Coronary artery (tissue), 2 donors: ENCODE measurements at regions not wholly inside any gene's neighbourhood (a gene's known extent, or its start where the extent isn't known, plus 50 kb on each side); places are given as distances from the start of the nearest gene placed in this dataset.
A peak's percentile ranks its signal among the peaks of the same experiment; 100 is the strongest.

ENCODE experiments used
- DNase-seq: peaks from one replicate; pipeline ENCODE4 v3.0.0-alpha.2; 2017; ENCODE audit warnings: low spot score
- H3K27ac ChIP-seq, 2 donors: fragments of 200-600 bp; sonication (generic); one replicate each; pipeline ENCODE4 v1.5.1; 2016 to 2019
- H3K4me3 ChIP-seq: fragments of 200-600 bp; sonication (generic); 2 replicates; pipeline ENCODE4 v1.5.1; 2016; ENCODE audit warnings: mild to moderate bottlenecking, moderate library complexity
- TF ChIP-seq, protein P1 (sequence below): fragments of 200-600 bp; sonication (generic); IDR thresholded peaks from one replicate; pipeline ENCODE4 v1.5.1; 2019; ENCODE audit warnings: antibody characterized with exemption

DNA sequence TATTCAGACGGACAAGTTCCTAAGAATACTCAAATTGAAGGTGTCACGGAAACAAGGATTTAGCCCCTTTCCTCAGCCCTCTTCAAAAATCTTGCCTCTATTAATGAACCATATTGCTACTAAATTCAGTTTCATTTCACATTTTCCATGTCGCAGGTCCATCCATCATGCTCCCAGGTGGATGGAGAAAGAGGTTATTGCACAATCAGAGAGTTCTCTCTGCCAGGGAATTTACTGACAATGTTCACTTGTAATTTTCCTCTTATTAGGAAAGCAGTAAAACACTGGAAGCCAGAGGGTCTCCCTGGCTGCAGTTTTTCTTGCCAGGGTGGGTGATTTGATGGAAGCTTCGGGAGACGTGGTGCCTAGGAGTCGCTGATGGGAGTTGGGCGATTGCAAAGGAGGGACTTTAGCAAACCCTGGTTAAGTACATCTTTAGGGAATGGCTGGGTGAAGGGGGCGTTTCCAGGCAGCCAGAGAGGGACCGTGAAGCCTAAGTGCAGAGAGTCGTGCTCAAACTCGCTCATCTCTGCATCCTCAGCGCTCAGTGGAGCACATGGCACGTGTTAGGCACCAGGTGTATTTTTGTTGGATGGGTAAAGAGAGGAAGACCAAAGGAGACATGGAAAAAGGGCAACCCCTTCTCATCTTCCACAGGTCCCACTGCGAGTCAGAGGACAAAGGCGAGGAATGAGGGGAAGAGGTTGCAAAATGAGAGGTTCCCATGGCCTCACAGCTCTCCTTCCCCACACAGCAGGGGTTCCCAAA, 321.9 kb upstream of the CDH4 start:
- no peak overlapping the region for H3K27ac ChIP-seq
- TF ChIP-seq, protein P1, sequence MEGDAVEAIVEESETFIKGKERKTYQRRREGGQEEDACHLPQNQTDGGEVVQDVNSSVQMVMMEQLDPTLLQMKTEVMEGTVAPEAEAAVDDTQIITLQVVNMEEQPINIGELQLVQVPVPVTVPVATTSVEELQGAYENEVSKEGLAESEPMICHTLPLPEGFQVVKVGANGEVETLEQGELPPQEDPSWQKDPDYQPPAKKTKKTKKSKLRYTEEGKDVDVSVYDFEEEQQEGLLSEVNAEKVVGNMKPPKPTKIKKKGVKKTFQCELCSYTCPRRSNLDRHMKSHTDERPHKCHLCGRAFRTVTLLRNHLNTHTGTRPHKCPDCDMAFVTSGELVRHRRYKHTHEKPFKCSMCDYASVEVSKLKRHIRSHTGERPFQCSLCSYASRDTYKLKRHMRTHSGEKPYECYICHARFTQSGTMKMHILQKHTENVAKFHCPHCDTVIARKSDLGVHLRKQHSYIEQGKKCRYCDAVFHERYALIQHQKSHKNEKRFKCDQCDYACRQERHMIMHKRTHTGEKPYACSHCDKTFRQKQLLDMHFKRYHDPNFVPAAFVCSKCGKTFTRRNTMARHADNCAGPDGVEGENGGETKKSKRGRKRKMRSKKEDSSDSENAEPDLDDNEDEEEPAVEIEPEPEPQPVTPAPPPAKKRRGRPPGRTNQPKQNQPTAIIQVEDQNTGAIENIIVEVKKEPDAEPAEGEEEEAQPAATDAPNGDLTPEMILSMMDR = no peak
- H3K4me3 ChIP-seq = no peak overlapping the region
- no peak for DNase-seq

DNA sequence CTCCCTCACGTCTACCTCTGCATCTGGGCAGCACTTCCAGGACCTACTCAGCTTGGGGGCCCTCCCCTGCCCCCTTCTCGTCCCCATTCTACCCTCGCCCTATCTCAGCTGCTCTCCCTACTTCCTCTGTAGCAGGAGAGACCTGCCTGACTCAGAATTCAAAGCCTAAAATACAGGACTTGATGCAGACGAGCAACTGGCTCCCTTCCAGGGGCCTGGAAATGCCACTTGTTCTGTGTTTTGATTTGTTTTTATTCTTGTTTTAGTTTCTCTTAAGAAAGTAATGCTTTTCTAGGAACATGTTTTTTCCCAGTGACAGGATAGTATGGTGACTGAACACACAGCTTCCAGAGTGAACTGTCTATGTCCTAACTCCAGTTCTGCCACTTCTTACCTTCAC, 320.4 kb upstream of the CDH4 start:
- Histone ChIP-seq H3K27ac (no peak overlapping the region), H3K4me3 (no peak overlapping the region)
- DNase-seq = no peak
- TF ChIP-seq, protein P1 = no peak

DNA sequence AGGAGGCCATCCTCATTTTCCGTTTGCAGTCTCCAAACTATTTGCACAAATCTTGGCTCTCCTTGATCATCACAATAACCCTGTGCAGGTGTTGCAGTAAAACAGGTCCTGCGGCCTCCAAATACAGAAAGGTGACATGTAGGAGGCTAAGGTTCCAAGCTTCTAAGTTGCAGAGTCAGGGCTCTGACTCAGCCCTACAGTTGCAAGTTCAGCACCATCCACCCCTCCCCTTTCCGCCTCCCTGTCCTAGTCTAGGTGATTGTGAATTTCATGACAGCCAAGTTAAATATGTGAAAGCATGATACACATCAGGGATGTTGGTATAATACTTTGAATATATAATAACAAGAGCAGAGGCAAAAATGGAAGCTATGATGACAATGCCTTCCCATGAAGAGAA, 317.3 kb upstream of the CDH4 start:
- Histone ChIP-seq H3K27ac (no peak overlapping the region), H3K4me3 (no peak overlapping the region)
- TF ChIP-seq, protein P1 = no peak
- DNase-seq = no peak

- TF ChIP-seq, protein P1 = no peak
- no peak for DNase-seq
- no peak overlapping the region for H3K27ac ChIP-seq
- H3K4me3 ChIP-seq = no peak overlapping the region
These were observed 316.1 kb upstream of the CDH4 start for GRCh38 chr20:60935971-60936370.

- no peak for DNase-seq
- TF ChIP-seq, protein P1 = no peak
- Histone ChIP-seq H3K27ac (no peak overlapping the region), H3K4me3 (no peak overlapping the region)
These were observed 314.5 kb upstream of the CDH4 start for GRCh38 chr20:60937585-60937984.

GRCh38 chr20:60941379-60941778, 310.7 kb upstream of the CDH4 start:
- H3K27ac ChIP-seq = no peak overlapping the region
- TF ChIP-seq, protein P1 = no peak
- H3K4me3 ChIP-seq = no peak overlapping the region
- DNase-seq = peak; percentile 17

GRCh38 chr20:60947819-60948218, 304.2 kb upstream of the CDH4 start:
- no peak overlapping the region for H3K4me3 ChIP-seq
- TF ChIP-seq, protein P1 = no peak
- DNase-seq = peak; percentile 56
- no peak overlapping the region for H3K27ac ChIP-seq
